Urinary bladder (tissue), 3 donors: ENCODE measurements at regions not wholly inside any gene's neighbourhood (a gene's known extent, or its start where the extent isn't known, plus 50 kb on each side); places are given as distances from the start of the nearest gene placed in this dataset.

Source experiments
- DNase-seq: peaks from one replicate; pipeline ENCODE4 v3.0.0-alpha.2; 2015; ENCODE audit errors: extremely low spot score
- H3K27ac ChIP-seq: one replicate; pipeline ENCODE4 v1.5.1; 2013; ENCODE audit warnings: low read depth, mild to moderate bottlenecking, moderate library complexity
- H3K36me3 ChIP-seq: one replicate; pipeline ENCODE4 v1.6.1; 2013; ENCODE audit warnings: mild to moderate bottlenecking, moderate library complexity; ENCODE audit not compliant: insufficient read depth
- H3K4me1 ChIP-seq: one replicate; pipeline ENCODE4 v1.6.1; 2013; ENCODE audit warnings: mild to moderate bottlenecking, moderate library complexity; ENCODE audit not compliant: insufficient read depth
- H3K4me3 ChIP-seq: one replicate; pipeline ENCODE4 v1.5.1; 2013; ENCODE audit warnings: low read depth, low read length
- WGBS: extraction: QIAGEN DNeasy Blood & Tissue Kit; methylation state at CpG from one replicate; pipeline ENCODE4 v1.1.7; 2013; 5-methylcytosine and 5-hydroxymethylcytosine counted together
- donor health status: healthy with polysubstance abuse.
- donor health status: healthy.

- Histone ChIP-seq H3K27ac (no peak overlapping the region), H3K4me3 (no peak overlapping the region), H3K36me3 (no peaks in the 10 kb centered on the region), H3K4me1 (no peaks in the 10 kb centered on the region)
- DNase-seq, result no peak
- 53% methylated on average over 5 of the region's 5 CpGs for WGBS
Observed at GRCh38 chr7:53281312-53281711, 245.9 kb downstream of the POM121L12 start.

GRCh38 chr7:53292341-53292740, 256.9 kb downstream of the POM121L12 start:
- 60% methylated on average over 4 of the region's 4 CpGs for WGBS
- no peak for DNase-seq
- no peak overlapping the region for H3K27ac ChIP-seq
- no peak overlapping the region for H3K4me3 ChIP-seq
- H3K36me3 ChIP-seq, result no peaks in the 10 kb centered on the region
- H3K4me1 ChIP-seq, result no peaks in the 10 kb centered on the region

- no peak overlapping the region for H3K4me3 ChIP-seq
- DNase-seq, result no peak
- 49% methylated on average over 4 of the region's 4 CpGs for WGBS
Observed at GRCh38 chr7:53302496-53303246, 267.2 kb downstream of the POM121L12 start.

GRCh38 chr7:53303781-53304180, 268.3 kb downstream of the POM121L12 start:
- Histone ChIP-seq H3K4me1 (no peaks in the 10 kb centered on the region), H3K36me3 (no peaks in the 10 kb centered on the region), H3K4me3 (no peak overlapping the region), H3K27ac (no peak overlapping the region)
- DNase-seq, result no peak
- WGBS, result 90% methylated on average over 2 of the region's 2 CpGs

More at GRCh38 chr7:53302496-53303246, 267.2 kb downstream of the POM121L12 start:
- Histone ChIP-seq H3K36me3 (no peaks in the 10 kb centered on the region), H3K4me1 (no peaks in the 10 kb centered on the region), H3K27ac (no peak overlapping the region)

GRCh38 chr7:53306846-53307245, 271.4 kb downstream of the POM121L12 start:
- Histone ChIP-seq H3K36me3 (no peaks in the 10 kb centered on the region), H3K27ac (no peak overlapping the region), H3K4me3 (no peak overlapping the region), H3K4me1 (no peaks in the 10 kb centered on the region)
- DNase-seq, result no peak
- WGBS, result 94% methylated on average over 3 of the region's 3 CpGs

GRCh38 chr7:53311205-53311604, 275.8 kb downstream of the POM121L12 start:
- H3K27ac ChIP-seq, result no peak overlapping the region
- DNase-seq, result no peak

GRCh38 chr7:53315981-53316380, 280.5 kb downstream of the POM121L12 start:
- H3K36me3 ChIP-seq, result no peaks in the 10 kb centered on the region
- 46% methylated on average over 6 of the region's 6 CpGs for WGBS
- H3K4me1 ChIP-seq, result no peaks in the 10 kb centered on the region
- no peak overlapping the region for H3K27ac ChIP-seq
- no peak overlapping the region for H3K4me3 ChIP-seq
- DNase-seq, result no peak

More at GRCh38 chr7:53311205-53311604, 275.8 kb downstream of the POM121L12 start:
- Histone ChIP-seq H3K4me3 (no peak overlapping the region), H3K36me3 (no peaks in the 10 kb centered on the region), H3K4me1 (no peaks in the 10 kb centered on the region)
- WGBS, result 83% methylated on average over 5 of the region's 5 CpGs

- DNase-seq, result no peak
- no peaks in the 10 kb centered on the region for H3K36me3 ChIP-seq
- H3K27ac ChIP-seq, result no peak overlapping the region
- 81% methylated on average over 4 of the region's 4 CpGs for WGBS
- no peaks in the 10 kb centered on the region for H3K4me1 ChIP-seq
- H3K4me3 ChIP-seq, result no peak overlapping the region
Observed at GRCh38 chr7:53318566-53318965, 283.1 kb downstream of the POM121L12 start.

GRCh38 chr7:53325061-53325460, 289.6 kb downstream of the POM121L12 start:
- no peak for DNase-seq
- WGBS, result 30% methylated on average over 2 of the region's 2 CpGs
- H3K4me3 ChIP-seq, result no peak overlapping the region
- H3K4me1 ChIP-seq, result no peaks in the 10 kb centered on the region
- H3K27ac ChIP-seq, result no peak overlapping the region
- no peaks in the 10 kb centered on the region for H3K36me3 ChIP-seq

- no peaks in the 10 kb centered on the region for H3K4me1 ChIP-seq
- WGBS, result 73% methylated on average over 6 of the region's 6 CpGs
- H3K27ac ChIP-seq, result no peak overlapping the region
- H3K36me3 ChIP-seq, result no peaks in the 10 kb centered on the region
- DNase-seq, result no peak
- H3K4me3 ChIP-seq, result no peak overlapping the region
Observed at GRCh38 chr7:53326634-53327033, 291.2 kb downstream of the POM121L12 start.

- DNase-seq, result no peak
Observed at GRCh38 chr7:53336105-53336668, 300.8 kb downstream of the POM121L12 start.

GRCh38 chr7:53340220-53340619, 304.8 kb downstream of the POM121L12 start:
- DNase-seq, result no peak
- Histone ChIP-seq H3K4me1 (no peaks in the 10 kb centered on the region), H3K27ac (no peak overlapping the region), H3K4me3 (no peak overlapping the region), H3K36me3 (no peaks in the 10 kb centered on the region)
- over 99% methylated on average over 1 of the region's 1 CpG for WGBS

More at GRCh38 chr7:53336105-53336668, 300.8 kb downstream of the POM121L12 start:
- H3K27ac ChIP-seq, result no peak overlapping the region
- H3K4me1 ChIP-seq, result no peaks in the 10 kb centered on the region
- H3K4me3 ChIP-seq, result no peak overlapping the region
- WGBS, result 88% methylated on average over 8 of the region's 8 CpGs
- no peaks in the 10 kb centered on the region for H3K36me3 ChIP-seq

GRCh38 chr7:53350241-53350640, 314.8 kb downstream of the POM121L12 start:
- H3K4me1 ChIP-seq, result no peaks in the 10 kb centered on the region
- no peaks in the 10 kb centered on the region for H3K36me3 ChIP-seq
- H3K4me3 ChIP-seq, result no peak overlapping the region
- WGBS, result 25% methylated on average over 2 of the region's 2 CpGs
- no peak overlapping the region for H3K27ac ChIP-seq
- no peak for DNase-seq

GRCh38 chr7:53351681-53352080, 316.2 kb downstream of the POM121L12 start:
- Histone ChIP-seq H3K4me1 (no peaks in the 10 kb centered on the region), H3K27ac (no peak overlapping the region), H3K4me3 (no peak overlapping the region), H3K36me3 (no peaks in the 10 kb centered on the region)
- 86% methylated on average over 2 of the region's 2 CpGs for WGBS
- no peak for DNase-seq
